ENCODE measurements at regions not wholly inside any gene's neighbourhood (a gene's known extent, or its start where the extent isn't known, plus 50 kb on each side); places are given as distances from the start of the nearest gene placed in this dataset.

- Mint-ChIP-seq H3K27ac (no peak overlapping the region), H3K27me3 (ENCODE audit: low read depth) (no peaks in the 10 kb centered on the region), H3K9me3 (peaks cover under 1% of the 10 kb centered on the region), H3K36me3 (ENCODE audit: low read depth) (no peaks in the 10 kb centered on the region), H3K4me3 (no peak overlapping the region), H3K4me1 (ENCODE audit: low read depth) (no peaks in the 10 kb centered on the region)
- DNase-seq (ENCODE audit: low spot score): no peak
Observed at GRCh38 chr6:40232698-40233097, 298.4 kb upstream of the MOCS1 start.

- no peak for DNase-seq (ENCODE audit: low spot score)
- Mint-ChIP-seq H3K4me1 (ENCODE audit: low read depth) (no peaks in the 10 kb centered on the region), H3K27ac (no peak overlapping the region), H3K9me3 (no peaks in the 10 kb centered on the region), H3K36me3 (ENCODE audit: low read depth) (no peaks in the 10 kb centered on the region), H3K27me3 (ENCODE audit: low read depth) (no peaks in the 10 kb centered on the region), H3K4me3 (no peak overlapping the region)
Observed at GRCh38 chr6:40227735-40228134, 293.5 kb upstream of the MOCS1 start.

- Mint-ChIP-seq H3K27me3 (ENCODE audit: low read depth) (no peaks in the 10 kb centered on the region), H3K27ac (no peak overlapping the region), H3K9me3 (no peaks in the 10 kb centered on the region), H3K36me3 (ENCODE audit: low read depth) (no peaks in the 10 kb centered on the region), H3K4me1 (ENCODE audit: low read depth) (no peaks in the 10 kb centered on the region), H3K4me3 (no peak overlapping the region)
- DNase-seq (ENCODE audit: low spot score): no peak
Observed at GRCh38 chr6:40222354-40222753, 288.1 kb upstream of the MOCS1 start.

- no peaks in the 10 kb centered on the region for H3K36me3 Mint-ChIP-seq (ENCODE audit: low read depth)
- no peak for DNase-seq (ENCODE audit: low spot score)
- H3K27me3 Mint-ChIP-seq (ENCODE audit: low read depth): no peaks in the 10 kb centered on the region
- no peak overlapping the region for H3K27ac Mint-ChIP-seq
- no peaks in the 10 kb centered on the region for H3K9me3 Mint-ChIP-seq
- H3K4me3 Mint-ChIP-seq: no peak overlapping the region
- H3K4me1 Mint-ChIP-seq (ENCODE audit: low read depth): no peaks in the 10 kb centered on the region
Observed at GRCh38 chr6:40219799-40220198, 285.5 kb upstream of the MOCS1 start.

- Mint-ChIP-seq H3K27ac (no peak overlapping the region), H3K27me3 (ENCODE audit: low read depth) (no peaks in the 10 kb centered on the region), H3K4me1 (ENCODE audit: low read depth) (no peaks in the 10 kb centered on the region), H3K4me3 (no peak overlapping the region), H3K9me3 (no peaks in the 10 kb centered on the region), H3K36me3 (ENCODE audit: low read depth) (no peaks in the 10 kb centered on the region)
- no peak for DNase-seq (ENCODE audit: low spot score)
Observed at GRCh38 chr6:40210628-40211056, 276.4 kb upstream of the MOCS1 start.

GRCh38 chr6:40205801-40206200 is 271.5 kb upstream of the MOCS1 start:
- H3K9me3 Mint-ChIP-seq: peaks cover 7% of the 10 kb centered on the region
- no peak for DNase-seq (ENCODE audit: low spot score)

GRCh38 chr6:40205004-40205403 is 270.7 kb upstream of the MOCS1 start:
- H3K27ac Mint-ChIP-seq: no peak overlapping the region
- peaks cover 7% of the 10 kb centered on the region for H3K9me3 Mint-ChIP-seq
- H3K36me3 Mint-ChIP-seq (ENCODE audit: low read depth): no peaks in the 10 kb centered on the region
- DNase-seq (ENCODE audit: low spot score): no peak
- no peak overlapping the region for H3K4me3 Mint-ChIP-seq
- no peaks in the 10 kb centered on the region for H3K4me1 Mint-ChIP-seq (ENCODE audit: low read depth)
- no peaks in the 10 kb centered on the region for H3K27me3 Mint-ChIP-seq (ENCODE audit: low read depth)

More at GRCh38 chr6:40205801-40206200, 271.5 kb upstream of the MOCS1 start:
- Mint-ChIP-seq H3K27ac (no peak overlapping the region), H3K4me3 (no peak overlapping the region), H3K27me3 (ENCODE audit: low read depth) (no peaks in the 10 kb centered on the region), H3K36me3 (ENCODE audit: low read depth) (no peaks in the 10 kb centered on the region), H3K4me1 (ENCODE audit: low read depth) (no peaks in the 10 kb centered on the region)

- Mint-ChIP-seq H3K4me1 (ENCODE audit: low read depth) (no peaks in the 10 kb centered on the region), H3K4me3 (no peak overlapping the region), H3K36me3 (ENCODE audit: low read depth) (no peaks in the 10 kb centered on the region), H3K27me3 (ENCODE audit: low read depth) (no peaks in the 10 kb centered on the region), H3K9me3 (no peaks in the 10 kb centered on the region), H3K27ac (no peak overlapping the region)
- no peak for DNase-seq (ENCODE audit: low spot score)
Observed at GRCh38 chr6:40197371-40197770, 263.1 kb upstream of the MOCS1 start.

- no peaks in the 10 kb centered on the region for H3K4me1 Mint-ChIP-seq (ENCODE audit: low read depth)
- H3K9me3 Mint-ChIP-seq: no peaks in the 10 kb centered on the region
- no peak overlapping the region for H3K4me3 Mint-ChIP-seq
- H3K27ac Mint-ChIP-seq: no peak overlapping the region
- no peaks in the 10 kb centered on the region for H3K36me3 Mint-ChIP-seq (ENCODE audit: low read depth)
- no peak for DNase-seq (ENCODE audit: low spot score)
- no peaks in the 10 kb centered on the region for H3K27me3 Mint-ChIP-seq (ENCODE audit: low read depth)
Observed at GRCh38 chr6:40196135-40196518, 261.9 kb upstream of the MOCS1 start.

- H3K4me3 Mint-ChIP-seq: no peak overlapping the region
- H3K27me3 Mint-ChIP-seq (ENCODE audit: low read depth): no peaks in the 10 kb centered on the region
Observed at GRCh38 chr6:40195428-40196134, 261.3 kb upstream of the MOCS1 start.

GRCh38 chr6:40194447-40195170 is 260.3 kb upstream of the MOCS1 start:
- H3K4me1 Mint-ChIP-seq (ENCODE audit: low read depth): no peaks in the 10 kb centered on the region

More at GRCh38 chr6:40195428-40196134, 261.3 kb upstream of the MOCS1 start:
- no peak overlapping the region for H3K27ac Mint-ChIP-seq
- no peaks in the 10 kb centered on the region for H3K9me3 Mint-ChIP-seq
- H3K4me1 Mint-ChIP-seq (ENCODE audit: low read depth): no peaks in the 10 kb centered on the region
- no peak for DNase-seq (ENCODE audit: low spot score)
- no peaks in the 10 kb centered on the region for H3K36me3 Mint-ChIP-seq (ENCODE audit: low read depth)

GRCh38 chr6:40192516-40192915 is 258.3 kb upstream of the MOCS1 start:
- Mint-ChIP-seq H3K4me3 (no peak overlapping the region), H3K27ac (no peak overlapping the region), H3K4me1 (ENCODE audit: low read depth) (no peaks in the 10 kb centered on the region), H3K27me3 (ENCODE audit: low read depth) (no peaks in the 10 kb centered on the region), H3K9me3 (no peaks in the 10 kb centered on the region), H3K36me3 (ENCODE audit: low read depth) (no peaks in the 10 kb centered on the region)
- DNase-seq (ENCODE audit: low spot score): no peak

More at GRCh38 chr6:40194447-40195170, 260.3 kb upstream of the MOCS1 start:
- H3K27me3 Mint-ChIP-seq (ENCODE audit: low read depth): no peaks in the 10 kb centered on the region
- H3K9me3 Mint-ChIP-seq: no peaks in the 10 kb centered on the region
- H3K36me3 Mint-ChIP-seq (ENCODE audit: low read depth): no peaks in the 10 kb centered on the region
- no peak overlapping the region for H3K4me3 Mint-ChIP-seq
- H3K27ac Mint-ChIP-seq: no peak overlapping the region
- DNase-seq (ENCODE audit: low spot score): no peak

GRCh38 chr6:40188931-40189330 is 254.7 kb upstream of the MOCS1 start:
- H3K4me3 Mint-ChIP-seq: no peak overlapping the region
- peaks cover 5% of the 10 kb centered on the region for H3K9me3 Mint-ChIP-seq
- no peaks in the 10 kb centered on the region for H3K36me3 Mint-ChIP-seq (ENCODE audit: low read depth)
- H3K27me3 Mint-ChIP-seq (ENCODE audit: low read depth): no peaks in the 10 kb centered on the region
- no peak overlapping the region for H3K27ac Mint-ChIP-seq
- H3K4me1 Mint-ChIP-seq (ENCODE audit: low read depth): no peaks in the 10 kb centered on the region
- DNase-seq (ENCODE audit: low spot score): no peak

- no peaks in the 10 kb centered on the region for H3K4me1 Mint-ChIP-seq (ENCODE audit: low read depth)
- no peaks in the 10 kb centered on the region for H3K27me3 Mint-ChIP-seq (ENCODE audit: low read depth)
- DNase-seq (ENCODE audit: low spot score): no peak
- no peak overlapping the region for H3K27ac Mint-ChIP-seq
- no peaks in the 10 kb centered on the region for H3K36me3 Mint-ChIP-seq (ENCODE audit: low read depth)
- peaks cover 16% of the 10 kb centered on the region for H3K9me3 Mint-ChIP-seq
- H3K4me3 Mint-ChIP-seq: no peak overlapping the region
Observed at GRCh38 chr6:40187535-40188144, 253.4 kb upstream of the MOCS1 start.
